ENCODE measurements at regions not wholly inside any gene's neighbourhood (a gene's known extent, or its start where the extent isn't known, plus 50 kb on each side); places are given as distances from the start of the nearest gene placed in this dataset.

DNA sequence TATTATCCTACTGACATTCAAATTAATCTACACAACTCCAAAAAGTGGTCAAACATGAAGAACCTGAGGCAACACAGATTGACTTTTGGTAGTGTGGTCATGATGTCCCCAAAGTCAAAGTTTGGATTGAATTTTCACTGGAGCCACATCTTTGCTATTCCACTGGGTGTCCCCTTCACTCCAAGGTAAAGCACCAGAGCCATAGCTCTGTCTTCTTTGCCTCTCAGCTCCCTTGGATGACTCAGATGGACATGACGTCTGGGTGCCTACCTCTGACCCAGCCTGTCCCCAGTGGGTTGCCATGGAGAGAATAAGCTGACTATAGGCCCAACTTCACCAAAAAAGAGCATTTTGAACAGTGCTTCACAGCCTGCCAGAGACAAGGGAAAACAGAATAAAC lies 57.4 kb upstream of the ARHGAP42 start:
- H3K36me3 ChIP-seq (ENCODE audit: insufficient read depth, low read length): no peaks in the 10 kb centered on the region
- H3K9me3 ChIP-seq (ENCODE audit: insufficient read depth, low read depth, low read length): no peaks in the 10 kb centered on the region
- H4K20me1 ChIP-seq (ENCODE audit: insufficient read depth, low read length, poor library complexity, severe bottlenecking): no peaks in the 10 kb centered on the region
- no peak overlapping the region for H2AFZ ChIP-seq (ENCODE audit: low read length)
- H3K9me2 ChIP-seq (replicated peaks; ENCODE audit: low read depth, low read length): no peaks in the 10 kb centered on the region
- no peaks in the 10 kb centered on the region for H3K4me1 ChIP-seq (ENCODE audit: insufficient read depth, low read length, poor library complexity, severe bottlenecking)
- H3K27me3 ChIP-seq (ENCODE audit: insufficient read depth, low read length, poor library complexity, severe bottlenecking): no peaks in the 10 kb centered on the region
- H3F3A ChIP-seq (ENCODE audit: low read depth): no peaks in the 10 kb centered on the region
- H3K9ac ChIP-seq (ENCODE audit: low read depth, low read length, poor library complexity, severe bottlenecking): no peak overlapping the region
- no peaks in the 10 kb centered on the region for H3K79me2 ChIP-seq (ENCODE audit: insufficient read depth, low read length)
- TF ChIP-seq, protein P1, sequence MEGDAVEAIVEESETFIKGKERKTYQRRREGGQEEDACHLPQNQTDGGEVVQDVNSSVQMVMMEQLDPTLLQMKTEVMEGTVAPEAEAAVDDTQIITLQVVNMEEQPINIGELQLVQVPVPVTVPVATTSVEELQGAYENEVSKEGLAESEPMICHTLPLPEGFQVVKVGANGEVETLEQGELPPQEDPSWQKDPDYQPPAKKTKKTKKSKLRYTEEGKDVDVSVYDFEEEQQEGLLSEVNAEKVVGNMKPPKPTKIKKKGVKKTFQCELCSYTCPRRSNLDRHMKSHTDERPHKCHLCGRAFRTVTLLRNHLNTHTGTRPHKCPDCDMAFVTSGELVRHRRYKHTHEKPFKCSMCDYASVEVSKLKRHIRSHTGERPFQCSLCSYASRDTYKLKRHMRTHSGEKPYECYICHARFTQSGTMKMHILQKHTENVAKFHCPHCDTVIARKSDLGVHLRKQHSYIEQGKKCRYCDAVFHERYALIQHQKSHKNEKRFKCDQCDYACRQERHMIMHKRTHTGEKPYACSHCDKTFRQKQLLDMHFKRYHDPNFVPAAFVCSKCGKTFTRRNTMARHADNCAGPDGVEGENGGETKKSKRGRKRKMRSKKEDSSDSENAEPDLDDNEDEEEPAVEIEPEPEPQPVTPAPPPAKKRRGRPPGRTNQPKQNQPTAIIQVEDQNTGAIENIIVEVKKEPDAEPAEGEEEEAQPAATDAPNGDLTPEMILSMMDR (conservative IDR thresholded peaks at IDR 0.05; ENCODE audit: low read length): no peak
- TF ChIP-seq EZH2phosphoT487 (IDR thresholded peaks at IDR 0.05; ENCODE audit: borderline replicate concordance): no peak
- H3K4me2 ChIP-seq (ENCODE audit: low read depth, low read length, poor library complexity, severe bottlenecking): no peak overlapping the region
- no peak overlapping the region for H3K4me3 ChIP-seq (ENCODE audit: low read length, poor library complexity, severe bottlenecking)

DNA sequence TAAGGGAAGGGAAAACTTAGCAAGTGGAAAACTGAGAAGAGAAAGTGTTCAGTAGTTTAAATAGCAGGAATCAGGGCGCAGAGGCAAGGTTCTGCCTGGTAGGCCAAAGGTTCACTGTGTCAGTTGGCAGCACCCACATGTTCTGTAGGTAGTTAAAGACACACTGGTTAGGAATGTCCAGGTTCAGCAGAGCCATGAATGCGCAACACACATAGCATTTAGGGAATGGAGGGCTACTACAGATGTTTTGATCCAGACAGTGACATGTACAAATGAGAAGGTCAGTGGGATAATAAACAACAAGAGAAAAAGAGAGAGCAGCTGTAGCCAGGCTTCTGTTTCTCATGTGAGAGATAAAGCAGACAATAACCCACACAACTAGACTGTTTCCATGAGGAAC lies 56.2 kb upstream of the ARHGAP42 start:
- Histone ChIP-seq H3K4me1 (ENCODE audit: insufficient read depth, low read length, poor library complexity, severe bottlenecking) (no peaks in the 10 kb centered on the region), H3K4me2 (ENCODE audit: low read depth, low read length, poor library complexity, severe bottlenecking) (no peak overlapping the region), H3K36me3 (ENCODE audit: insufficient read depth, low read length) (no peaks in the 10 kb centered on the region), H3K9me3 (ENCODE audit: insufficient read depth, low read depth, low read length) (no peaks in the 10 kb centered on the region), H3K9ac (ENCODE audit: low read depth, low read length, poor library complexity, severe bottlenecking) (no peak overlapping the region), H3F3A (ENCODE audit: low read depth) (no peaks in the 10 kb centered on the region), H3K27me3 (ENCODE audit: insufficient read depth, low read length, poor library complexity, severe bottlenecking) (no peaks in the 10 kb centered on the region), H2AFZ (ENCODE audit: low read length) (no peak overlapping the region), H3K79me2 (ENCODE audit: insufficient read depth, low read length) (no peaks in the 10 kb centered on the region), H3K9me2 (replicated peaks; ENCODE audit: low read depth, low read length) (no peaks in the 10 kb centered on the region), H3K4me3 (ENCODE audit: low read length, poor library complexity, severe bottlenecking) (no peak overlapping the region), H4K20me1 (ENCODE audit: insufficient read depth, low read length, poor library complexity, severe bottlenecking) (no peaks in the 10 kb centered on the region)
- TF ChIP-seq, protein P1 (conservative IDR thresholded peaks at IDR 0.05; ENCODE audit: low read length): no peak
- TF ChIP-seq EZH2phosphoT487 (IDR thresholded peaks at IDR 0.05; ENCODE audit: borderline replicate concordance): no peak

DNA sequence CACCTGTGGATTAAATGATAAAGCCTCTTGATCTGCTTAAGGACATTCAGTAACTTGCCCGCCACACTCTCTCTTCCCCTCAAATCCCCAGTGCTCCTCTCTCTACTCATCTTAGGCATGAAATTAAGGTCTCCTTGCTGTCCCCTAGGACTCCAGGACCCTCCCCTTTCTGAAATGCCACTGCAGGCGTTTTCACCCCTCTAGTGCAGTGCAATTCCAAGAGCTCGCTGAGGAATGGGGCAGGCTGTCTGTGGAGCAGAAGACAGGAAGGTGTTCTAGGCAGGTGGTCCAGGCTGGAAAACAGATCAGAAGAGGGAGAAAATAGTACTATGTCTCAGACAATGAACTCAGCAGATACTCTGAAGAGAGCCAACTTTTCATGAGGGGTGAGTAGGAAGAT lies 55.8 kb upstream of the ARHGAP42 start:
- Histone ChIP-seq H2AFZ (ENCODE audit: low read length) (no peak overlapping the region), H3K9ac (ENCODE audit: low read depth, low read length, poor library complexity, severe bottlenecking) (no peak overlapping the region), H3K79me2 (ENCODE audit: insufficient read depth, low read length) (no peaks in the 10 kb centered on the region), H3K9me2 (replicated peaks; ENCODE audit: low read depth, low read length) (no peaks in the 10 kb centered on the region), H3F3A (ENCODE audit: low read depth) (no peaks in the 10 kb centered on the region), H3K4me2 (ENCODE audit: low read depth, low read length, poor library complexity, severe bottlenecking) (no peak overlapping the region), H3K4me1 (ENCODE audit: insufficient read depth, low read length, poor library complexity, severe bottlenecking) (no peaks in the 10 kb centered on the region), H3K36me3 (ENCODE audit: insufficient read depth, low read length) (no peaks in the 10 kb centered on the region), H3K27me3 (ENCODE audit: insufficient read depth, low read length, poor library complexity, severe bottlenecking) (no peaks in the 10 kb centered on the region), H3K9me3 (ENCODE audit: insufficient read depth, low read depth, low read length) (no peaks in the 10 kb centered on the region), H3K4me3 (ENCODE audit: low read length, poor library complexity, severe bottlenecking) (no peak overlapping the region), H4K20me1 (ENCODE audit: insufficient read depth, low read length, poor library complexity, severe bottlenecking) (no peaks in the 10 kb centered on the region)
- TF ChIP-seq EZH2phosphoT487 (IDR thresholded peaks at IDR 0.05; ENCODE audit: borderline replicate concordance): no peak
- TF ChIP-seq, protein P1 (conservative IDR thresholded peaks at IDR 0.05; ENCODE audit: low read length): no peak
